Ascending aorta (tissue), 2 donors: ENCODE measurements at regions not wholly inside any gene's neighbourhood (a gene's known extent, or its start where the extent isn't known, plus 50 kb on each side); places are given as distances from the start of the nearest gene placed in this dataset.
A peak's percentile ranks its signal among the peaks of the same experiment; 100 is the strongest.

ENCODE experiments used
- DNase-seq, 2 donors: peaks; one replicate each; pipeline ENCODE4 v3.0.0-alpha.2; 2019; ENCODE audit warnings: low spot score in 2 of 2
- H3K27ac ChIP-seq, 2 donors: fragments of 200-600 bp; sonication (generic); one replicate each; pipeline ENCODE4 v1.5.1; 2016 to 2017; ENCODE audit warnings: mild to moderate bottlenecking in 1 of 2
- H3K27me3 ChIP-seq: fragments of 200-600 bp; sonication (generic); one replicate; pipeline ENCODE4 v1.5.1; 2017
- H3K36me3 ChIP-seq, 2 donors: fragments of 200-600 bp; sonication (generic); one replicate each; pipeline ENCODE4 v1.5.1; 2016
- H3K4me1 ChIP-seq, 2 donors: fragments of 200-600 bp; sonication (generic); one replicate each; pipeline ENCODE4 v1.5.1; 2016 to 2017; ENCODE audit warnings: mild to moderate bottlenecking in 1 of 2
- H3K4me3 ChIP-seq, 2 donors: fragments of 200-600 bp; sonication (generic); one replicate each; pipeline ENCODE4 v1.5.1; 2016 to 2017; ENCODE audit warnings: mild to moderate bottlenecking in 1 of 2
- H3K9me3 ChIP-seq, 2 donors: fragments of 200-600 bp; sonication (generic); one replicate each; pipeline ENCODE4 v1.5.1; 2016
- CTCF ChIP-seq, 3 experiments: fragments of 200-600 bp in 2 of 3; fragments of 450-650 bp in 1 of 3; sonication (generic) in 2 of 3; IDR thresholded peaks; one replicate each; pipeline ENCODE4 v1.5.1; 2016 to 2019; ENCODE audit warnings: antibody characterized with exemption in 3 of 3, mild to moderate bottlenecking in 1 of 3, moderate library complexity in 1 of 3
- intact Hi-C: fragments of 100-400 bp; cut with DNase I; formaldehyde crosslinking; loops from one replicate; pipeline ENCODE4 v1.15.1; 2023

- intact Hi-C loops = no loop called here
- Histone ChIP-seq H3K27ac (peak overlapping the region; percentile 19 to 37), H3K36me3 (no peaks in the 10 kb centered on the region), H3K9me3 (no peaks in the 10 kb centered on the region), H3K4me1 (peaks cover 9 to 28% of the 10 kb centered on the region in 2 donors), H3K27me3 (no peaks in the 10 kb centered on the region), H3K4me3 (no peak overlapping the region)
- no peak for TF ChIP-seq CTCF (IDR thresholded peaks at IDR 0.05)
- no peak for DNase-seq
Measured at GRCh38 chr10:88058750-88059149, 195.3 kb downstream of the PTEN start.

GRCh38 chr10:88059190-88059589, 195.8 kb downstream of the PTEN start:
- no peak for TF ChIP-seq CTCF (IDR thresholded peaks at IDR 0.05)
- no peaks in the 10 kb centered on the region for H3K36me3 ChIP-seq
- H3K4me1 ChIP-seq = peaks cover 13 to 31% of the 10 kb centered on the region in 2 donors
- DNase-seq = no peak
- no peaks in the 10 kb centered on the region for H3K27me3 ChIP-seq
- intact Hi-C loops = no loop called here
- H3K4me3 ChIP-seq = no peak overlapping the region
- H3K9me3 ChIP-seq = no peaks in the 10 kb centered on the region
- no peak overlapping the region for H3K27ac ChIP-seq

GRCh38 chr10:88060762-88061161, 197.3 kb downstream of the PTEN start:
- H3K9me3 ChIP-seq = no peaks in the 10 kb centered on the region
- no peak overlapping the region for H3K27ac ChIP-seq
- no peaks in the 10 kb centered on the region for H3K36me3 ChIP-seq
- H3K4me3 ChIP-seq = no peak overlapping the region
- intact Hi-C loops = loop anchor here (5.0 kb wide), 1 partner anchor 198 kb away; the partner anchor contains the start of genes KLLN and PTEN
- H3K4me1 ChIP-seq = peaks cover 14 to 38% of the 10 kb centered on the region in 2 donors
- TF ChIP-seq CTCF (IDR thresholded peaks at IDR 0.05) = no peak
- no peaks in the 10 kb centered on the region for H3K27me3 ChIP-seq
- DNase-seq = no peak

GRCh38 chr10:88062385-88062784, 199.0 kb downstream of the PTEN start:
- intact Hi-C loops = loop anchor here (5.0 kb wide), 1 partner anchor 200 kb away; the partner anchor contains the start of genes KLLN and PTEN
- Histone ChIP-seq H3K4me3 (no peak overlapping the region), H3K27me3 (no peaks in the 10 kb centered on the region), H3K9me3 (no peaks in the 10 kb centered on the region), H3K4me1 (peaks cover 14 to 38% of the 10 kb centered on the region in 2 donors), H3K27ac (peak overlapping the region; percentile 89 to 92), H3K36me3 (no peaks in the 10 kb centered on the region)
- TF ChIP-seq CTCF (IDR thresholded peaks at IDR 0.05) = no peak
- DNase-seq = no peak

DNA sequence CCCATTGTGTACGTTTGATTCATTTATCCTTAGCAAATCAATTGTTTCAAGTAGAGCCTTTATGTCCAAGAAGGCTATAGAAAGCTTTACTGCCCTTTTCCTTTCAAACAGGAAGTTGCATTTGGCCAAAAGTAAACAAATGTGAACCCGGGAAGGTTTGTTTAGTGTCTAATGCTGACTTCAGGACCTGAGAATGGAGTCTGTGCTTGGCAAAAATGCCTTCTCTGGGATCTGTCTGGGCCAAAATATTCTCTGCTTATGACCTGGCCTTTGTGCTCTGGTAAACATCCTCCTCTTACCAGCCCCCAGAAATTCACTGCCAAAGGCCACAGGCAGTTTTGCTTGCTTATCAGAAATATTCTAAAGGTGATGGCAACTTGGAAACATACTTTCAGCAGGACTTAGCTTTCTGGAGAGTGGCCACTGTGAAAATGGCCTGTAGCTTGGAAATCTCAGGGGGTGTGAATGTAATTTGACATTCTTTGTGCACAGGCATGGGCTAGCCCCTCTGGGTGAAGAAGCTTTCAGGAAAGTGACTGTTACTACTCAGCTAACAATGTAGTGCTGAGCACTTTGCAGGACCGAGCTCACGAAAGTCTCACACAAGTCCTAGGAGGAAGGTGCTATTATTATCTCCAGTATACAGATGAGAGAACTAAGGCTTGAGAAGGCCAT, 199.5 kb downstream of the PTEN start:
- intact Hi-C loops = loop anchor here (5.0 kb wide), 1 partner anchor 201 kb away; the partner anchor contains the start of genes KLLN and PTEN
- Histone ChIP-seq H3K36me3 (no peaks in the 10 kb centered on the region), H3K4me3 (no peak overlapping the region), H3K9me3 (no peaks in the 10 kb centered on the region), H3K4me1 (peaks cover 14 to 35% of the 10 kb centered on the region in 2 donors), H3K27me3 (no peaks in the 10 kb centered on the region), H3K27ac (peak overlapping the region; percentile 89 to 92)
- no peak for TF ChIP-seq CTCF (IDR thresholded peaks at IDR 0.05)
- no peak for DNase-seq
